Psoas muscle (tissue), 7 donors: ENCODE measurements at regions not wholly inside any gene's neighbourhood (a gene's known extent, or its start where the extent isn't known, plus 50 kb on each side); places are given as distances from the start of the nearest gene placed in this dataset.

Experiments used
- ATAC-seq, 4 donors: fragments of 200-7000 bp; cut with Tn5 transposase; one replicate each; pipeline ENCODE4 v1.9.1; 2020; ENCODE audit warnings: moderate library complexity in 3 of 4, mild to moderate bottlenecking in 2 of 4
- DNase-seq, 2 donors: peaks; one replicate each; pipeline ENCODE4 v3.0.0-alpha.2; 2020
- H3K27ac ChIP-seq: fragments of 200-600 bp; one replicate; pipeline ENCODE4 v1.8.0; 2022
- H3K27me3 ChIP-seq, 3 donors: fragments of 200-600 bp in 1 of 3; one replicate each; pipeline versions ENCODE4 v1.6.1 to v1.8.0; 2013 to 2022; ENCODE audit warnings: low read length in 2 of 3, mild to moderate bottlenecking in 2 of 3, moderate library complexity in 1 of 3; ENCODE audit not compliant: insufficient read depth in 3 of 3
- H3K36me3 ChIP-seq, 2 donors: fragments of 200-600 bp in 1 of 2; one replicate each; pipeline versions ENCODE4 v1.6.1 to v1.8.0; 2013 to 2022; ENCODE audit warnings: low read depth in 1 of 2, mild to moderate bottlenecking in 1 of 2, moderate library complexity in 1 of 2; ENCODE audit not compliant: insufficient read depth in 1 of 2
- H3K4me1 ChIP-seq: fragments of 200-600 bp; one replicate; pipeline ENCODE4 v1.8.0; 2022
- H3K4me3 ChIP-seq: fragments of 200-600 bp; one replicate; pipeline ENCODE4 v1.8.0; 2022; ENCODE audit warnings: mild to moderate bottlenecking
- H3K9me3 ChIP-seq: fragments of 200-600 bp; one replicate; pipeline ENCODE4 v1.8.0; 2022
- CTCF ChIP-seq: fragments of 200-600 bp; IDR thresholded peaks from one replicate; pipeline ENCODE4 v1.8.0; 2022; ENCODE audit warnings: antibody characterized with exemption
- WGBS, 3 donors: extraction: QIAGEN DNeasy Blood & Tissue Kit; methylation state at CpG; one replicate each; pipeline versions ENCODE4 v1.1.6 to v1.1.7; 2013; 5-methylcytosine and 5-hydroxymethylcytosine counted together
- intact Hi-C, 2 donors: fragments of 100-400 bp; cut with DNase I; formaldehyde crosslinking; loops; one replicate each; pipeline versions ENCODE4 v1.11.0 to v1.14.2; 2022
- donor health status: healthy with polysubstance abuse.
- donor health status: DM: no; HTN: no; CAD: no; lungs with moderate emphysema.
- donor health status: Bipolar disorder and iron deficiency.
- donor health status: healthy.
- donor health status: DM: yes; HTN: yes; CAD: no.
- donor health status: DM: no; HTN: no; CAD: no.
- donor health status: DM: yes; HTN: yes; CAD: no.

GRCh38 chr6:132219901-132220300, 181.4 kb downstream of the MOXD1 start:
- no peaks in the 10 kb centered on the region for H3K36me3 ChIP-seq
- no peaks in the 10 kb centered on the region for H3K9me3 ChIP-seq
- WGBS, 3 donors: 87 to 89% (median 88%) methylated on average over 1 of the region's 1 CpG
- TF ChIP-seq CTCF: no peak
- no peak overlapping the region for H3K27ac ChIP-seq
- H3K4me3 ChIP-seq: no peak overlapping the region
- no peaks in the 10 kb centered on the region for H3K4me1 ChIP-seq
- DNase-seq (no peak), ATAC-seq (no peak)
- intact Hi-C loops: loop anchor here (5.0 to 10.0 kb wide), 3 partner anchors 135 to 298 kb away; no protein-coding TSS in a partner anchor
- no peaks in the 10 kb centered on the region for H3K27me3 ChIP-seq

DNA sequence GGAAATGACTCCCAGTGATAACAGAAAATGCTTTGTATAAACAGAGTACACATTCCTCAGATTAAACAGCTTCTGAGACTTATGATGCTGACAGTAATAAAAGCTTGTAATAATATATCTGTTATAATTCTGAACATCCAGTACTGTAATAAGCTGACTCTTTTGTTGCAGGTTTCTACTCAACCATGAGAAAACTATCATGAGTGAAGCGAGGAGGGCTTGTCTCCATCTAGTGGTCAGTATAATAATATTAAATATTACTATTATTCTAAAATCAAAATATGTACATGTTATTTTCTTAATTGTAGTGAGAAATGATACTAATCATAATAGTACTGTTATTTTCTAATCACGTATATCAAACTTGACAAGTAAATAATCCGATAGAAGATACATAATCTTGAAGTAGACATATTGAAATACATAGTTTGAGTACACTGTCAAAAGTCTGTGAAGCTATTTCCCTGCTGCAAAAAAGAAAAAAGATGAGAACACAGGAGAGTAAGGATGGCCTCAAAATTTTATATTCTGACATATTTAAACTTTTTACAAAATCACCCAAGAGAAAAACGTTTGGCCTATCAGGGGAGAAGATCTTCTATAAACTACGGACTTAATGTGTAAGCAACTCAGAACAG, 183.1 kb downstream of the MOXD1 start:
- WGBS, 3 donors: 46 to 60% (median 48%) methylated on average over 5 of the region's 5 CpGs
- Histone ChIP-seq H3K36me3 (no peaks in the 10 kb centered on the region), H3K9me3 (no peaks in the 10 kb centered on the region), H3K27ac (no peak overlapping the region), H3K4me1 (no peaks in the 10 kb centered on the region), H3K4me3 (no peak overlapping the region), H3K27me3 (no peaks in the 10 kb centered on the region)
- peak; percentile 52 for TF ChIP-seq CTCF
- intact Hi-C loops: loop anchor here (5.0 to 10.0 kb wide), 3 partner anchors 133 to 296 kb away; no protein-coding TSS in a partner anchor
- ATAC-seq (no peak), DNase-seq (no peak)

DNA sequence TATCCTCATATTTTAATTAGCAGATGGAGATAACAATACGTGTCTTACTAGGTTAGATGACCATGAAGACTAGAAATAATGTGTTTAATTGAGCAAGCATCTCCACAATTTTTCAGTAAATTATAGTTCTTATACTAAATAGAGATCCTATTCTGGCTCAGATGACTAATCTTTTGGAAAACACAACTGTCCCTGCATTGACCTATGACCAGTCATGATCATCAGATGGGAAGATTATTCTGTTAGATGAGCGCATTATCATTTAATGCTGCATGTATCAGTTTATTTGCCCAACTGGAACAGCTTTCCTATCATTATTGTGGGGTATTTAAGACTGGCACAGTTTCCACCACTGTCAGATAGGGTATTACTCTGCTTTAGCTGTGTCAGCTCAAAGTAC, 185.5 kb downstream of the MOXD1 start:
- DNase-seq (no peak), ATAC-seq (no peak)
- intact Hi-C loops: loop anchor here (5.0 to 10.0 kb wide), 3 partner anchors 131 to 294 kb away; no protein-coding TSS in a partner anchor
- no peaks in the 10 kb centered on the region for H3K9me3 ChIP-seq
- no peak for TF ChIP-seq CTCF
- no peaks in the 10 kb centered on the region for H3K36me3 ChIP-seq
- no peaks in the 10 kb centered on the region for H3K4me1 ChIP-seq
- 59 to 73% (median 66%) methylated on average over 2 of the region's 2 CpGs for WGBS, 3 donors
- no peak overlapping the region for H3K27ac ChIP-seq
- H3K27me3 ChIP-seq: no peaks in the 10 kb centered on the region
- H3K4me3 ChIP-seq: no peak overlapping the region

DNA sequence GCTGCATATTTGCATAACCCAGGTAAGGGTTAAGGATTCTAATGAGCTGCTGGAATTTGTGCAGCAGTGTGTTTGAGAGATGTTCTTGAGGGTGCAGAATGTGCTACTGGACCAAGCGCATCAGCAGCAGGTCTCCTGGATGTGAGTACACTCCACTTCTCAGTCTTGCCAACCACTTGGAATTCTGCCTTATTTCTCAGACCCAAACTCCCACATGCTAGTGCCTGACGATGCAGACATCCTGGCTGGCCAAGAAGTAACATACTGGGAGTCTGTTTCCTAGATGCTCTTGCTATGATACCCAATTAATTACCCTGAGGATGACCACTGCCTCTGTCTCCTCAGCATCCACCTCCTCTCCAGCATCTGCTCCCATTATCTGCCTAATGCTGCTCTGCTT, 186.6 kb downstream of the MOXD1 start:
- TF ChIP-seq CTCF: no peak
- 33 to 49% (median 34%) methylated on average over 2 of the region's 2 CpGs for WGBS, 3 donors
- Histone ChIP-seq H3K27me3 (no peaks in the 10 kb centered on the region), H3K36me3 (no peaks in the 10 kb centered on the region), H3K9me3 (no peaks in the 10 kb centered on the region), H3K4me3 (no peak overlapping the region), H3K27ac (no peak overlapping the region), H3K4me1 (no peaks in the 10 kb centered on the region)
- ATAC-seq (no peak), DNase-seq (no peak)
- intact Hi-C loops: loop anchor here (5.0 to 10.0 kb wide), 3 partner anchors 130 to 292 kb away; no protein-coding TSS in a partner anchor

DNA sequence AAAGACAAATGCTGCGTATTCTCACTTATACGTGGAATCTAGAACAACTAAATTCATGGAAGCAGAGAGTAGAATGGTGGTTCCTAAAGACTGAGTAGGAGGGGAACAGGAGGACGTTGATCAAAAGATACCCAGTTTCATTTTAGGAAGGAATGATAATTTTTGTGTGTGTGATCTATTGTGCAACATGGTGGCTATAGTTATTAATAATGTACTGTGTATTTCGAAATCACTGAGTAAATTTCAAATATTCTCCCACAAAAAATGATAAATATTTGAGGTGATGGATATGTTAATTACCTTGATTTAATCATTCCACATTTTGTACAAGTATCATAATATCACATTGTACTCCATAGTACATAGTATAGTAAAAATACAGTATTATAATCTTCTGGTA, 187.5 kb downstream of the MOXD1 start:
- no peak overlapping the region for H3K27ac ChIP-seq
- H3K4me1 ChIP-seq: no peaks in the 10 kb centered on the region
- H3K27me3 ChIP-seq: no peaks in the 10 kb centered on the region
- intact Hi-C loops: loop anchor here (10.0 kb wide), 2 partner anchors 129 to 289 kb away; no protein-coding TSS in a partner anchor
- H3K4me3 ChIP-seq: no peak overlapping the region
- no peaks in the 10 kb centered on the region for H3K9me3 ChIP-seq
- no peaks in the 10 kb centered on the region for H3K36me3 ChIP-seq
- 50 to 84% (median 64%) methylated on average over 4 of the region's 4 CpGs for WGBS, 3 donors
- ATAC-seq (no peak), DNase-seq (no peak)
- no peak for TF ChIP-seq CTCF
